Activated CD8-positive, alpha-beta T cell treated with anti-CD3 and anti-CD28 coated beads for 36 hours (primary cell): ENCODE measurements at regions not wholly inside any gene's neighbourhood (a gene's known extent, or its start where the extent isn't known, plus 50 kb on each side); places are given as distances from the start of the nearest gene placed in this dataset.

ENCODE experiments used
- ATAC-seq: fragments of 200-7000 bp; cut with Tn5 transposase; one replicate; pipeline ENCODE4 v1.10.0; 2021; ENCODE audit warnings: mild to moderate bottlenecking, moderate library complexity
- CTCF ChIA-PET: fragments of 350-600 bp; sonication (Branson Sonifier 250); formaldehyde crosslinking; loops from one replicate; lab custom pipeline; 2021; ENCODE audit warnings: antibody characterized with exemption; lab: Charles Lee
- POLR2A ChIA-PET: fragments of 350-600 bp; sonication (Branson Sonifier 250); formaldehyde crosslinking; loops from one replicate; lab custom pipeline; 2021; ENCODE audit warnings: antibody characterized with exemption; lab: Charles Lee
- DNase-seq: peaks from one replicate; pipeline ENCODE4 v3.0.0-alpha.2; 2020
- H3K27ac Mint-ChIP-seq: one replicate; pipeline ENCODE4 v1.8.0; 2021; ENCODE audit warnings: mild to moderate bottlenecking, mixed read lengths
- H3K27me3 Mint-ChIP-seq: one replicate; pipeline ENCODE4 v1.8.0; 2021; ENCODE audit warnings: mixed read lengths
- H3K36me3 Mint-ChIP-seq: one replicate; pipeline ENCODE4 v1.8.0; 2021; ENCODE audit warnings: low read depth, mixed read lengths
- H3K4me1 Mint-ChIP-seq: one replicate; pipeline ENCODE4 v1.8.0; 2021; ENCODE audit warnings: low read depth, mixed read lengths
- H3K4me3 Mint-ChIP-seq: one replicate; pipeline ENCODE4 v1.8.0; 2021; ENCODE audit warnings: mild to moderate bottlenecking, moderate library complexity, mixed read lengths
- H3K9me3 Mint-ChIP-seq: one replicate; pipeline ENCODE4 v1.8.0; 2021; ENCODE audit warnings: mixed read lengths
- intact Hi-C: fragments of 100-400 bp; cut with micrococcal nuclease; formaldehyde crosslinking; loops from one replicate; pipeline ENCODE4 v1.10.0; 2022
- TF ChIP-seq, protein P1 (sequence below): fragments of 200-600 bp; IDR thresholded peaks from one replicate; pipeline ENCODE4 v1.8.0; 2022; ENCODE audit warnings: antibody characterized with exemption, mild to moderate bottlenecking

DNA sequence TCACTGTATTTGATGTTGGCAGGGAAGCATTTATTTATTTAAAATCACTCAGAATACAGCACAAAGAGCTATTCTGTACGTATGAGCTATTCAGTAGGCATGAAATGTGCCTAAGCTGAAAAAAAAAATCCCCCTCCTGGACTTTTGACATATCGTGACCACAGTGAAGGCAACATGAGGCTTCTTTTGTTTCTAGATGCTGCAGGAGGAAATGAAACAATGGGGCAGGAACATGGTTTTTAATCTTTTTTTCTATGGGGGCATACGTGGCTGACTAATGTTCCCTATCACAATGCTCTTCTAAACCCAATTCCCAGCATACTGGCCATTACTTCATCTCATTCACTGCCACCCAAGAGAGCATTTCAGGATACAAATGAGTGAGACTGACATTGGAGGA is 191.0 kb upstream of the PMFBP1 start:
- no peak overlapping the region for H3K4me3 Mint-ChIP-seq
- H3K36me3 Mint-ChIP-seq, result no peaks in the 10 kb centered on the region
- CTCF ChIA-PET, result no interaction called here
- TF ChIP-seq, protein P1, sequence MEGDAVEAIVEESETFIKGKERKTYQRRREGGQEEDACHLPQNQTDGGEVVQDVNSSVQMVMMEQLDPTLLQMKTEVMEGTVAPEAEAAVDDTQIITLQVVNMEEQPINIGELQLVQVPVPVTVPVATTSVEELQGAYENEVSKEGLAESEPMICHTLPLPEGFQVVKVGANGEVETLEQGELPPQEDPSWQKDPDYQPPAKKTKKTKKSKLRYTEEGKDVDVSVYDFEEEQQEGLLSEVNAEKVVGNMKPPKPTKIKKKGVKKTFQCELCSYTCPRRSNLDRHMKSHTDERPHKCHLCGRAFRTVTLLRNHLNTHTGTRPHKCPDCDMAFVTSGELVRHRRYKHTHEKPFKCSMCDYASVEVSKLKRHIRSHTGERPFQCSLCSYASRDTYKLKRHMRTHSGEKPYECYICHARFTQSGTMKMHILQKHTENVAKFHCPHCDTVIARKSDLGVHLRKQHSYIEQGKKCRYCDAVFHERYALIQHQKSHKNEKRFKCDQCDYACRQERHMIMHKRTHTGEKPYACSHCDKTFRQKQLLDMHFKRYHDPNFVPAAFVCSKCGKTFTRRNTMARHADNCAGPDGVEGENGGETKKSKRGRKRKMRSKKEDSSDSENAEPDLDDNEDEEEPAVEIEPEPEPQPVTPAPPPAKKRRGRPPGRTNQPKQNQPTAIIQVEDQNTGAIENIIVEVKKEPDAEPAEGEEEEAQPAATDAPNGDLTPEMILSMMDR, result no peak
- POLR2A ChIA-PET, result no interaction called here
- no peaks in the 10 kb centered on the region for H3K27me3 Mint-ChIP-seq
- no peak overlapping the region for H3K27ac Mint-ChIP-seq
- H3K9me3 Mint-ChIP-seq, result peaks cover 3% of the 10 kb centered on the region
- intact Hi-C loops, result no loop called here
- no peak for ATAC-seq
- H3K4me1 Mint-ChIP-seq, result no peaks in the 10 kb centered on the region
- DNase-seq, result no peak

DNA sequence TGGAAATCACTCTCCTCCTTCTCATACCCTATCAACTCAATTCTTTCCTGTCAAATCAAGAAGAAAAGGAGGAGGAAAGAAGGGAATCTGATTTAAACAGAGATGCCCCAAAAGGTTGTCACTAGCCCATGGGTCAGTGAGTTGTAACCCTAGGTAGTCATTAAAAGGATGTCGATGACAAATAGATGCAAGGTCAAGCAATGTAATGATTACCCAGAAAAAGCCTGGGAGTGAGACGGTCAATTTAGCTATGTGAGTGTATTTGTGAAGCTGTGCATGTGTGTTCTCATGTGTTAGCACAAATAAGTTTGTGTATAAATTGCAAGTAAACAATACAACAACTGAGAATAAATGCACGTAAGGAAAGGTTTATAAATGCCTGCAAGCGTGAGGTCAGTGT is 190.5 kb upstream of the PMFBP1 start:
- ChIA-PET POLR2A (no interaction called here), CTCF (no interaction called here)
- peaks cover under 1% of the 10 kb centered on the region for H3K9me3 Mint-ChIP-seq
- H3K4me3 Mint-ChIP-seq, result no peak overlapping the region
- TF ChIP-seq, protein P1, result no peak
- ATAC-seq (no peak), DNase-seq (no peak)
- no peak overlapping the region for H3K27ac Mint-ChIP-seq
- H3K4me1 Mint-ChIP-seq, result no peaks in the 10 kb centered on the region
- H3K27me3 Mint-ChIP-seq, result no peaks in the 10 kb centered on the region
- H3K36me3 Mint-ChIP-seq, result no peaks in the 10 kb centered on the region
- intact Hi-C loops, result no loop called here

DNA sequence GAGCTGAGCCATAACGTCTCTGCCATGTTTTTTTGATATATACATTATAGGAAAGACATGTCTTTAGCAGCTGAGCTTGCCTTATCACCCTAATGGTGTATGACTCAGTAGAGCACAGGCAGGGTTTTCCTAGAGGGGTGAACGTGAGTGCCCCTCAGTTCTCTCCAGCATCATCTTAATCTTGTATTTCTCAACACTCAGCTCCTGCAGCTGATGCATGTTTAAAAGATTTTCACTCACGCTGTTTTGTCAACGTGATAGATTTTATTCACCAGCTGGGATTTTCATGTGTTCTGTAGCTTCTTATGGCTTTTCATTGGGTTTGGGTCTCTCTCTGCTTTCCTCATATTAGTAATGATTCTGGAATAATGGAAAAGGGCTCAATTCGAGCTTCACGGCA is 186.0 kb upstream of the PMFBP1 start:
- no peaks in the 10 kb centered on the region for H3K4me1 Mint-ChIP-seq
- H3K36me3 Mint-ChIP-seq, result no peaks in the 10 kb centered on the region
- TF ChIP-seq, protein P1, result no peak
- no peak overlapping the region for H3K27ac Mint-ChIP-seq
- no peak overlapping the region for H3K4me3 Mint-ChIP-seq
- no peaks in the 10 kb centered on the region for H3K9me3 Mint-ChIP-seq
- H3K27me3 Mint-ChIP-seq, result no peaks in the 10 kb centered on the region
- no peak for ATAC-seq
- ChIA-PET CTCF (no interaction called here), POLR2A (no interaction called here)
- no peak for DNase-seq
- intact Hi-C loops, result no loop called here

DNA sequence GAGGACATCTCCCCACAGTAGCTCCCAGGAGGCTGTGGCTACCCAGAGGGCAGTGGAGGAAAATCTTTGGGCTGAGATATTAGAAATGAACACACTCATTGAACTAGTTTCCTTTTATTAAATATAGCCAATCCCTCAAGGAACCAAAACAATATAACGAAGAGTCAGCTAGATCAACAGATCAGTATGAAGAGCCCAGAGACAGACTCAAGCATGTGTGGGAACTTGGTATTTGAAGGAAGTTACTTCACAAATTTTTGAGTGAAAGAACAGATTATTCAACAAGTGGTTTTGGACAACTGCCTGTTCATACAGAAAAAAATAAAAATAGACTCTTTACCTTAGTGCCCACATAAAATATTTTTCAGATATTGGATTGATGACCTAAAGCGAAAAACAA is 183.6 kb upstream of the PMFBP1 start:
- H3K4me1 Mint-ChIP-seq, result no peaks in the 10 kb centered on the region
- H3K27ac Mint-ChIP-seq, result no peak overlapping the region
- TF ChIP-seq, protein P1, result no peak
- no peaks in the 10 kb centered on the region for H3K9me3 Mint-ChIP-seq
- POLR2A ChIA-PET, result no interaction called here
- no peak overlapping the region for H3K4me3 Mint-ChIP-seq
- ATAC-seq (no peak), DNase-seq (no peak)
- no peaks in the 10 kb centered on the region for H3K36me3 Mint-ChIP-seq
- CTCF ChIA-PET, result no interaction called here
- no peaks in the 10 kb centered on the region for H3K27me3 Mint-ChIP-seq
- intact Hi-C loops, result no loop called here

DNA sequence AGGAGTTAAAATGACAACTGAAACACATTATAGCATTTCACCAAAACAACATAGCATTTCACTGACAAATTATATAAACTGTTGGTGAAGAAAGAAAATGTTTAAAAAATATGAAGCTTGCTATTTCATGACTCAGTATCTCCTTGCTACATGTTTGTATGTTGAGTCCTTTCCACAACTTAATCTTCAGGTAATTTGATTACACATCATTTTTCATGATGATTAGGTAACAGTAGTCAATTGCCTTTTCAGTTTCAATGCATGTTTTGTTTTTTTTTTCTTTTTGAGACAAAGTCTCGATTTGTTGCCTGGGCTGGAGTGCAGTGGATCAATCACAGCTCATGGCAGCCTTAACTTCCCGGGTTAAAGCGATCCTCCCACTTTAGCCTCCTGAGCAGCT is 177.8 kb upstream of the PMFBP1 start:
- no peak for ATAC-seq
- no peak for DNase-seq
- no peaks in the 10 kb centered on the region for H3K27me3 Mint-ChIP-seq
- no peak overlapping the region for H3K27ac Mint-ChIP-seq
- H3K36me3 Mint-ChIP-seq, result no peaks in the 10 kb centered on the region
- CTCF ChIA-PET, result no interaction called here
- no peak overlapping the region for H3K4me3 Mint-ChIP-seq
- H3K9me3 Mint-ChIP-seq, result no peaks in the 10 kb centered on the region
- TF ChIP-seq, protein P1, result no peak
- no peaks in the 10 kb centered on the region for H3K4me1 Mint-ChIP-seq
- intact Hi-C loops, result no loop called here
- POLR2A ChIA-PET, result no interaction called here
